Motor neuron (in vitro differentiated cells): ENCODE measurements at regions not wholly inside any gene's neighbourhood (a gene's known extent, or its start where the extent isn't known, plus 50 kb on each side); places are given as distances from the start of the nearest gene placed in this dataset.

Experiments used
- ATAC-seq, 8 experiments: fragments of 200-7000 bp; cut with Tn5 transposase; replicated peaks in 6 of 8; 2 replicates each; pipeline ENCODE4 v1.8.0; 2021; ENCODE audit warnings: mild to moderate bottlenecking in 8 of 8, moderate library complexity in 8 of 8
- H3K27ac ChIP-seq, 2 donors: fragments of 250-450 bp; sonication (Bioruptor Pico); 2 replicates each; pipeline ENCODE4 v1.9.0; 2021; ENCODE audit warnings: antibody characterized with exemption in 2 of 2, mild to moderate bottlenecking in 2 of 2, moderate library complexity in 1 of 2
- H3K4me1 ChIP-seq, 2 donors: fragments of 250-450 bp; sonication (Bioruptor Pico); replicated peaks in 1 of 2; 2 replicates each; pipeline ENCODE4 v1.6.1; 2021; ENCODE audit warnings: antibody characterized with exemption in 2 of 2, mild to moderate bottlenecking in 2 of 2, moderate library complexity in 1 of 2
- H3K4me3 ChIP-seq, 5 donors: fragments of 250-450 bp; sonication (Bioruptor Pico); 2 replicates each; pipeline ENCODE4 v1.9.0; 2021; ENCODE audit warnings: antibody characterized with exemption in 5 of 5, mild to moderate bottlenecking in 5 of 5, moderate library complexity in 4 of 5
- WGBS, 10 experiments: fragments of 450-650 bp; shearing (Covaris generic); methylation state at CpG; one replicate each; pipeline ENCODE4 v1.0.0; 2022; 5-methylcytosine and 5-hydroxymethylcytosine counted together
- in situ Hi-C, 9 experiments: fragments of 400-800 bp; cut with MboI; loops; one replicate each; pipeline ENCODE4 v1.15.0; 2021; ENCODE audit warnings: low sequenced_read_pairs in 9 of 9, low pct_unique_long_range_greater_than_20kb in 2 of 9; ENCODE audit not compliant: unreplicated experiment in 9 of 9

DNA sequence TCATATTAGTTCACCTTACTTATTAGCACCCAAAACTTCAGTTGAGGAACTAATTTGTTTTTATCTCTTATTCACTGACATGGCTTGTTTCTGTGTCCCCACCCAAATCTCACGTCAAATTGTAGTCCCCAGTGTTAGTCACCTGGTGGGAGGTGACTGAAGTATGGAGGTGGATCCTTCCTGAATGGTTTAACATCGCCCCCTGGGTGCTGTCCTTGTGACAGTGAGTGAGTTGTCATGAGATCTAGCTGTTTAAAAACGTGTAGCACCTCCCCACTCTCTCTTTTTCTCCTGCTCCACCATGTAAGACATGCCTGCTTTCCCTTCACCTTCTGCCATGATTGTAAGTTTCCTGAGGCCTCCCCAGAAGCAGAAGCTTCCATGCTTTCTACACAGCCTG lies 75.0 kb upstream of the HECTD2 start:
- 42 to 48% (median 43%) methylated on average over 1 to 3 of the region's 3 CpGs; no CpG with 5 or more reads in 5 of the 10 experiments for WGBS, 10 experiments
- in situ Hi-C loops: no loop called here
- peak in 1 of 8 experiments; percentile 18 for ATAC-seq
- no peak overlapping the region for H3K27ac ChIP-seq
- H3K4me1 ChIP-seq: no peaks in the 10 kb centered on the region
- H3K4me3 ChIP-seq: no peak overlapping the region

DNA sequence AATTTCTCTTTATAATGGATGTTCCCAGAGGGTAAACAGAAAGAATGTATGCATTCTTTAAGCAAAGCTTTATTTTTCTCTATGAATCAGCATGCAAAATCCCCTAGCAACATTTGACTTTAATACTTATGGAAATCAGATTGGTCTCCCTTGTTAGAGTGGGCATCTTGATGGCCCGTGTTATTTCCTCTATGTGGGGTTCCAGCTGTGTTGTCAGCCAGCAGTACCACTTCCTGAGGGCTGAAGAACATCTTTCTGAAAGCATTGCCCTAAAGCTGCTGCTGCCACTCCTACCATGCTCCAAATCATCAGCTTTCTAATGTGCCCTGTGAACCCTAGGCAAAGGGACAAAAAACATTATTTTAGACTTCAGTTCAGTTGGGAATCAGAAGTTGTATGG lies 70.4 kb upstream of the HECTD2 start:
- 0 to 71% (median 33%) methylated on average over 1 of the region's 1 CpG; no CpG with 5 or more reads in 4 of the 10 experiments for WGBS, 10 experiments
- H3K4me3 ChIP-seq: no peak overlapping the region
- no peaks in the 10 kb centered on the region for H3K4me1 ChIP-seq
- no peak for ATAC-seq
- no peak overlapping the region for H3K27ac ChIP-seq
- in situ Hi-C loops: no loop called here

DNA sequence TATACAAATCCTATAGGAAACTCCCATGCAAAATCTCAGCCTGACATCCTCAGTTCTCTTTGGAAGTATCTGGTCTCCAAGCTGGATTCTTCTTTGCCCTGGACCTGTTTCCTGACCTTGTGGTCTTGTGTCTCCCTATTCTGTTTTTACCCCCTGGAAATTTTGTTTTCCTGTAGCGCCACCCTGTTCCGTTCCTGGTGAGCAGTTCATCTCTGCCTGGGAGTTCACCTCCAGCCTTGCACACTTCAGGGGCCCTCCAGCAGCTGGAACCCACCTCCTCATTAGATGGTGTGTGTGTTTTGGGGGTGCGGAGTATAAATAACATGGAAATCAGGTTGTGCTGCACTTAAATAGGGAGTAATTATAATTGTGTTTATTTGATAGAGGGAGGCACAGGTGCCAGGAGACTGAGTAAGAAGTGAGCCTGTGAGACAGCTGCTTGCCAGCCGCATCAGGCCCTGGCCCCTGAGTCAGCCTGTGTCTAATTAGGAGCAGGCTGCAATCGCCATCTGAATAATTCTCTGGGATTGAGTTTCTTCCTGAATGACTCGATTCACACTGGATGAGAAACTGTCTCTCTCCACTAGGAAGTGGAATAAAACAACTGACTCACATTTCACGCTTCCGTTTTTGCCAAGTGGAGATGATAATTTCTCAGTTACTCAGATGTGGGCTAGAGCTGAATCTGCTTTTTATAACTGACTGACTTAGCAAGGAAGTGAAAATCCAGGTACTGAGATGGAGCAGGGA lies 69.4 kb upstream of the HECTD2 start:
- Histone ChIP-seq H3K4me1 (no peaks in the 10 kb centered on the region), H3K27ac (no peak overlapping the region), H3K4me3 (no peak overlapping the region)
- WGBS, 10 experiments: 0 to 97% (median 83%) methylated on average over 2 to 8 of the region's 8 CpGs; no CpG with 5 or more reads in 2 of the 10 experiments
- ATAC-seq: peak; percentile 52 to 100 (median 86)
- in situ Hi-C loops: no loop called here

DNA sequence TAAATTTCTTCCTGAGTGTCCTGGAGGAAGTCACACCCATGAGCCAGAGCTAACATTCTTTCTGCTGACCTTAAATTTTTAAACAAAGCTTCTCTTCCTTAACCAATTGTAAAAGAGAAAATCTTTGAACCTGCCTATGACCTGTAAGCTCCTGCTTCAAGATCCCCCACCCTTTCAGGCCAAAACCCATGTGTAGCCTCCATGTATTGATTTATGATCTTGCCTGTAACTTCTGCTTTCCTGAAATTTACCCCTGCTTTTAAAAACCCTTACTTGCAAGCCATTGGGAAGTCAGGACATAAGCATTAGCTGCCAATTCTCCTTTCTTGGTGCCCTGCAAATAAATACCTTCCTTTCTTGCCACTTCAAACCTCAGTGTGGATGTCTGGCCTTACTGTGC lies 68.5 kb upstream of the HECTD2 start:
- ATAC-seq: no peak
- in situ Hi-C loops: no loop called here
- H3K27ac ChIP-seq: no peak overlapping the region

DNA sequence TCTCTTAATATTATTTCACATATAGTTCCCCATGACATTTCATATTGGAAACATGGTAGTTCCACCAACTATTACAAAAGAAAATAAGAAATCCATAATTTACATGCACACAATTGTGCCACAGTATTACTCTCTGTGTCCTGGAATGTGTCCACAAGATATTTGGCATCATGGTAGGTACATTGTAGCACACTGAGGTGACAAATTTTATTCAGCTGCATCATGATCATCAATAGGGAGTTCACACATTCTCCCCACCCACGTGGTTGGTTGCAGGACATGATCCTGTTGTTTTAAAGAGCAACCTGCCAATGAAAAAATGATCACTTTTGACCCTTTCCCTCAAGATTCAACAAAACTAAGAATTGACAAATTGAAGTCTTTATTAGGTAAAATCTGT lies 67.1 kb upstream of the HECTD2 start:
- Histone ChIP-seq H3K27ac (no peak overlapping the region), H3K4me1 (no peaks in the 10 kb centered on the region), H3K4me3 (no peak overlapping the region)
- in situ Hi-C loops: no loop called here
- ATAC-seq: no peak
- 0 to 60% (median 38%) methylated on average over 1 of the region's 1 CpG; no CpG with 5 or more reads in 4 of the 10 experiments for whole genome bisulfite sequencing, 10 experiments

More for the DNA sequence above, 68.5 kb upstream of the HECTD2 start:
- H3K4me1 ChIP-seq: no peaks in the 10 kb centered on the region
- no peak overlapping the region for H3K4me3 ChIP-seq

DNA sequence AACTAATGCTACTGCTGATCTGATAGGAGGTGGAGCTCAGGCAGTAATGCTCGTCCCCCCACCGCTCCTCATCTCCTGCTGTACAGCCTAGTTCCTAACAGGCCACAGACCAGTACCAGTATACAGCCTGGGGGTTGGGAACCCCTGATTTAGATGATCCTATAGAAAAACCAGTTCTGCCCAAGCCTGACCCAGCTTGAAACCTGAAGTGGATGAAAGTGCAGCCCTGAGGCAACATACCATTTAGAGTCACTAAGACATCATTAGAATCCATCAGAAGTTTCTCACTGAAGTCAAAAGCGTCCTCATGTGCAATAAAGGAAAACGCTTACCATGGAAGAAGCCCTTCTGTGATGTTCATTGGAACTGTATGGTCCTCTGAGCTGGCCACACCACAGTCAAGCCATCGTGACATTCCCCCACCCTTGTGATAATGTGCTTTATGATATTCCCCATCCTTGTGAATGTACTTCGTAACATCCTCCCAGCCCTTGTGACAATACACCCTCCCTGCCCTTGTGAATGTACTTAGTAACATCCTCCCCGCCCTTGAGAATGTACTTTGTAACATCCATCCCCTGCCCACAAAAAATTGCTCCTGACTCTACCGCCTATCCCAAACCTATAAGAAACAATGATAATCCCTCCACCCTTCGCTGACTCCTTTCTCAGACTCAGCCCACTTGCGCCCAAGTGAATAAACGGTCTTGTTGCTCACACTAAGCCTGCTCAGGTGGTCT lies 65.9 kb upstream of the HECTD2 start:
- WGBS, 10 experiments: 77 to 100% (median 87%) methylated on average over 1 to 11 of the region's 11 CpGs; no CpG with 5 or more reads in 2 of the 10 experiments
- H3K27ac ChIP-seq: no peak overlapping the region
- H3K4me3 ChIP-seq: no peak overlapping the region
- ATAC-seq: no peak
- in situ Hi-C loops: no loop called here
- H3K4me1 ChIP-seq: no peaks in the 10 kb centered on the region

DNA sequence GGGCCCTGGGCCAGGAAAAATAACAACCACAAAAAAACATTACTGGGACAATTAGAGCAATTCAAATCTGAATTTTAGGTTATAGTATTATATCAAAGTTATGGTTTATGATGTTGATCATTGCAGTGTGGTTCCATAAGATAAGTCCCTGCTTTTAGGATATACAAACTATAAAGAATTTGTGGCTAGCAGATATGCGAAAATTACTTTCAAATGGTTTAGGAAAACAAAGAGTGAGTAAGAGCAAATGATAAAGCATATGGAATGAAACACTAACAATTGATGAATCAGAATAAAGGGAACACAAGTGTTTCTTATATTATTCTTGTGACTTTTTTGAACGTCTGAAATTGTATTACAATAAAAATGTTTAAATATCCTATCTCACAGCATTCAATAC lies 64.4 kb upstream of the HECTD2 start:
- no peak overlapping the region for H3K4me3 ChIP-seq
- in situ Hi-C loops: no loop called here
- H3K27ac ChIP-seq: no peak overlapping the region
- WGBS, 10 experiments: 26 to 94% (median 65%) methylated on average over 2 of the region's 2 CpGs; no CpG with 5 or more reads in 1 of the 10 experiments
- ATAC-seq: no peak
- no peaks in the 10 kb centered on the region for H3K4me1 ChIP-seq

DNA sequence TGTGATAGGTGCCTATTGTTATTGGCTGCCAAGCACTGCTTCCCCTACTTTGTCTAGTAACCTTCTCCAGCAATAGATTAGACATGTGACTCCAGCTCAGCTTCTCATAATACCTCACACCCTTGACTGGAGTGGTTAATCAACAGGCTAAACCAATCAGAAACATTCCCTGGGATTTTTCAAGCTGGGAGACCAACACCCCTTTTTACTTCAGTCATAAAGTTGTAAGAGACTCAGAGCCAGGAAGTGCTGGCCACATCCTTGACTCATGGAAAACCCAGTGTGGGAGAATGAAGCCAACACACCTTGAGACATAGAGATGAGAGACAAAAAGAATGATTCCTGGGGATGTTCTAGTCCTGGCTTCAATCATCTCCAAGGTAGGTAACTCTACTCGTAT lies 62.6 kb upstream of the HECTD2 start:
- no peak overlapping the region for H3K27ac ChIP-seq
- ATAC-seq: no peak
- WGBS, 10 experiments: 80 to 100% (median 88%) methylated on average over 1 of the region's 1 CpG; no CpG with 5 or more reads in 4 of the 10 experiments
- no peak overlapping the region for H3K4me3 ChIP-seq
- no peaks in the 10 kb centered on the region for H3K4me1 ChIP-seq
- in situ Hi-C loops: no loop called here

DNA sequence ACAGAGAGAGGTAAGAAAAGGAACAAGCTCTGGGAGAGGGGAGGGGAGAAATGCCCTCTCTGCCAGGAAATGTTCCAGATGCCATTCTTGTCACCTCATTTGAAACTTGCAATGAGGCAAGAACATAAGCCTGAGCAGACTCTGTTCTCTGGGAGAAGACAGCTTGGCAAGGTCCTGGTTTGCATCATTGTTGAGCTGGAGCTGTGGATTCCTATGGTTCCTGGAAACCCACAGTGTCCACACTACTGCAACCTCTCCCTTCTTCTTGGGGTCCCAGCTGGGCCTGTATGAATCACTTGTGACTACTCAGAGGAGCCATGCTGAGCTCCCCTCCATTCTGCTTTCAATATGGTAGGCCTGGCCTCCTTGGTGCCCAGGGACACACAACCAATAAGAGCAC lies 60.8 kb upstream of the HECTD2 start:
- ATAC-seq: peak in 2 of 8 experiments; percentile 33 to 77
- Histone ChIP-seq H3K4me3 (no peak overlapping the region), H3K4me1 (no peaks in the 10 kb centered on the region), H3K27ac (no peak overlapping the region)
- in situ Hi-C loops: no loop called here

DNA sequence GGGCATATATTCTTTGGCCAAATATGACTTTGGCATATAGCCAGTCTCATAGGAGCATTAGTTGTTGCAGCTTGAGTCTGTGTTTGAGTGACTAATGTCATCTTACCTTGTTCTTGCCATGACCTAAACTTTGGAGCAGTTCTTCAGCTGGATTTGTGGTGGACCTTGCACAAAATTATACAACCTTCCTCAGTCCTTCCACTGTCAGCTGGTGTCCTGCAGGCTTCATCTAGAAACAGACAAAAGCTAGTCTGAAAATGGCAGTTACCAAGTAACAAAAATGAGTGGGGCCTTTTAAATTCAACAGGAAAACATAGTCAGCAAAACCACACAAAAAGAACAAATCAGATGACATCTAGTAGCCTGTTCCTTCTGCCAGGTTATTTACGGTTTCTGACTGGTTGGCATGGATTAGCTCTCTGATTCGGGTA lies 59.5 kb upstream of the HECTD2 start:
- in situ Hi-C loops: no loop called here
- peak in 1 of 8 experiments; percentile 48 for ATAC-seq
- no peak overlapping the region for H3K27ac ChIP-seq
- WGBS, 10 experiments: 23 to 100% (median 76%) methylated on average over 1 to 2 of the region's 2 CpGs; no CpG with 5 or more reads in 1 of the 10 experiments
- no peak overlapping the region for H3K4me3 ChIP-seq
- H3K4me1 ChIP-seq: no peaks in the 10 kb centered on the region

DNA sequence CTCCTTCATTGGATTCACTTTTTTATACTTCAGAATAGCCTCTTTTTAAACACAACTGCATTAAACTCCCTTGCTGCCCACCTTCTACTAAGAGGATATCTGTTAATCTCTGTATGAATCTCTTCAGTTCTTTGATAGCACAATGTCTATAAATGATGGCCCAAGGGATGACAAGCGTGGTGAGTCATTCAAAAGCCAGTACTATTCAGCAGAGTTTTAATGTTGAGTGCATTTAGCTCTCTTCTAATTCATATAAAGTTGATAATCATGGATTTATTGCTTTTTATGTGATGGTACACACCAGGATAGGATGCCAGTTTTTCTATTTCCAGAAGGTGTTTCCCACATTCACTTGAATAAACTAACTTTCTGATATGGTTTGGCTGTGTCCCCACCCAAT lies 57.4 kb upstream of the HECTD2 start:
- WGBS, 10 experiments: 83 to 100% (median 100%) methylated on average over 1 of the region's 1 CpG; no CpG with 5 or more reads in 5 of the 10 experiments
- ATAC-seq: peak in 3 of 8 experiments; percentile 43 to 78 (median 51)
- in situ Hi-C loops: no loop called here

DNA sequence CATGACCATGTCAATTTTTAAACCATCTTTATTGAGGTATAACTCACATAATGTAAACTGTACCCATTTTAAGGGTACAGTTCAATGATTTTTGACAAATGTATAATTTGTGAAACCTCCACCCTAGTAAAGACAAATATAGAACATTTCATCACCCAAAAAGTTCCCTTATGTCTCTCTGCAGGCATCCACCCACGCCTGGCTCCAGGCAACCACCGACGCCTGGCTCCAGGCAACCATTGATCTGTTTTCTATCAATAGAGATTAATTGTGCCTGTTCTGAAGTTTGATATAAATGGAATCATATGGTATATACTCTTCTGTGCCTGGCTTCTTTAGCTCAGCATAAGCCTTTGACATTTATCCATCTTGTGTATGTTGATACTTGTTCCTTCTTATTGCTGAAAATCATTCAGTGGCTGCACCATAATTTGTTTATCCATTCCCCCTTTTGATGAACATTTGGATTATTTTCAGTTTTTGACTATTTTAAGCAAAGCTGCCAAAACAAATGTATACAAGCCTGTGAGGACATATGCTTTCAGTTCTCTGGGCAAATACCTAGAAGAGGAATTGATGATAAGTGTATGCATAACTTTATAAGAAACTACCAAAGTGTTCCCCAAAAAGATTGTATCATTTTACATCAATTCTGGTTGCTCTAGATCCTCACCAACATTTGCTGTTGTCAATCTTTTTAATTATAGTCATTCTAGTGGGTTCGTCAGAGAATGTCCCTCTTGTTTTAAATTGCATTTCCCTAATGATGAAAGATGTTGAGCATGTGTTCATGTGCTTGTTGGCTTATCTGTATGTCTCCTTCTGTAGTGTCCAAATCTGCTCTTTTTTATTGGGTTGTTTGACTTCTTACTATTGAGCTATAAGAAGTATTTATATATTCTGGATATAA lies 55.7 kb upstream of the HECTD2 start:
- H3K4me3 ChIP-seq: no peak overlapping the region
- H3K27ac ChIP-seq: no peak overlapping the region
- 40 to 100% (median 87%) methylated on average over 1 to 4 of the region's 4 CpGs for WGBS, 10 experiments
- H3K4me1 ChIP-seq: no peaks in the 10 kb centered on the region
- in situ Hi-C loops: no loop called here
- no peak for ATAC-seq

More for the DNA sequence above, 57.4 kb upstream of the HECTD2 start:
- no peaks in the 10 kb centered on the region for H3K4me1 ChIP-seq
- no peak overlapping the region for H3K4me3 ChIP-seq
- no peak overlapping the region for H3K27ac ChIP-seq

DNA sequence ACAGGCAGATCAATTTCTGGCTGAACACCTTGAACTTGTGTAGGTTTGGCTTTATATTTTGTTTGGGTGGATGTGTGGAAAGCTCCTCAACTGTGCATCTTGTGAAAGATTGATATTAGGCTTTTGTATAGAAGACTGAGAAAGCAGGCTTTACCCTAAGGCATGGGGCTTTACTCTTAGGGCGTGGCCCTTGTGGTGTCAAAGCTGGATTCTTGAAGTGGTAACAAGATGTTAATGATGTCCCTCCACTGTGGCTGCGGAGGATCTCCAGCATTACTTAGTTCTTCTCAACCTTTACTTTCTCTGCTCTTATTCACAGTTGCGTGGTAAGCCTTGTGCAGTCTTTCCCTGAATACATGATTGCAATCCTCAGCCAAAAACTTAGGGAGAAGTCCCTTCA lies 54.1 kb upstream of the HECTD2 start:
- in situ Hi-C loops: no loop called here
- 20 to 96% (median 78%) methylated on average over 1 to 3 of the region's 3 CpGs; no CpG with 5 or more reads in 5 of the 10 experiments for WGBS, 10 experiments
- Histone ChIP-seq H3K4me3 (no peak overlapping the region), H3K27ac (no peak overlapping the region), H3K4me1 (no peaks in the 10 kb centered on the region)
- ATAC-seq: peak in 3 of 8 experiments; percentile 20 to 96 (median 88)
